ENCODE measurements at regions not wholly inside any gene's neighbourhood (a gene's known extent, or its start where the extent isn't known, plus 50 kb on each side); places are given as distances from the start of the nearest gene placed in this dataset.
A peak's percentile ranks its signal among the peaks of the same experiment; 100 is the strongest.

GRCh38 chr2:36246320-36246990 is 109.1 kb upstream of the CRIM1 start:
- no peak for TF ChIP-seq CTCF (IDR thresholded peaks at IDR 0.05; ENCODE audit: insufficient read depth, low read length)
- TF ChIP-seq REST (IDR thresholded peaks at IDR 0.05; ENCODE audit: insufficient replicate concordance, low read depth): no peak
- TF ChIP-seq POLR2AphosphoS5 (IDR thresholded peaks at IDR 0.05; ENCODE audit: low read depth): no peak; the same call in 1 of the 2 replicates
- TF ChIP-seq GABPA (IDR thresholded peaks at IDR 0.05; ENCODE audit: low read depth): no peak
- peak; percentile 73 for TF ChIP-seq SPI1 (IDR thresholded peaks at IDR 0.05; ENCODE audit: borderline replicate concordance, low read depth)

All from HL-60 (cell line).